ENCODE measurements at regions not wholly inside any gene's neighbourhood (a gene's known extent, or its start where the extent isn't known, plus 50 kb on each side); places are given as distances from the start of the nearest gene placed in this dataset.

DNA sequence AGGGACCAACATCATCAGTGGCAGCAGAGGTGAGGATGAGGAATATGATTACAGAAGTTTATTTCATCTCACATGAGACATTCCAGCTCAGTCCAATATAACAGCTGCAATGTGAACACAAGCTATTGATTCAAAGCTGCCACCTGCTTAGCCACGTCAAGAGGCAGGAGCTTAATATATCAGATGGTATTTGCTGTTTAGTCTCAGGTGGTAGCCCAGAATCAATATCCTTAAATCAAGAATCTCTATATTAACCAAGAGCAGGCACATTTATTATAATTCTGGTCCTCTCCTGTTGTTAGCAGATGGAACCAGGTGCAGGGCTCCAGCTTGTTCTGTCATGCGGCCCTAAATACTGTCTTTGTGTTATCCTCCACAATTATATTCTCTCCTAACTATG, 431.6 kb downstream of the ICE1 start:
- no peak for TF ChIP-seq POLR2AphosphoS5 (IDR thresholded peaks at IDR 0.05; ENCODE audit: low read depth, low read length)
- no peak for TF ChIP-seq POLR2A (IDR thresholded peaks at IDR 0.05; ENCODE audit: low read depth, low read length)

Measured in GM12892 (cell line).